Upper lobe of left lung (tissue), 4 donors: ENCODE measurements at regions not wholly inside any gene's neighbourhood (a gene's known extent, or its start where the extent isn't known, plus 50 kb on each side); places are given as distances from the start of the nearest gene placed in this dataset.

Source experiments
- CTCF ChIP-seq, 6 experiments: fragments of 450-650 bp in 4 of 6; fragments of 200-600 bp in 2 of 6; sonication (generic) in 2 of 6; IDR thresholded peaks; one replicate each; pipeline ENCODE4 v1.5.1; 2016 to 2019; ENCODE audit warnings: antibody characterized with exemption in 6 of 6
- EP300 ChIP-seq, 4 donors: sonication (generic); formaldehyde crosslinking; IDR thresholded peaks; one replicate each; pipeline ENCODE4 v1.5.1; 2017; ENCODE audit warnings: antibody characterized with exemption in 4 of 4, control low read depth in 2 of 4
- POLR2A ChIP-seq, 4 donors: fragments of 450-650 bp; IDR thresholded peaks; one replicate each; pipeline ENCODE4 v1.5.1; 2016 to 2017; ENCODE audit warnings: antibody characterized with exemption in 4 of 4, mild to moderate bottlenecking in 2 of 4

- no peak for TF ChIP-seq CTCF (IDR thresholded peaks at IDR 0.05)
- no peak for TF ChIP-seq EP300 (IDR thresholded peaks at IDR 0.05)
- no peak for TF ChIP-seq POLR2A (IDR thresholded peaks at IDR 0.05)
These were observed 341.6 kb upstream of the PCSK5 start for GRCh38 chr9:75548871-75549270.
